SK-N-SH (cell line): ENCODE measurements at regions not wholly inside any gene's neighbourhood (a gene's known extent, or its start where the extent isn't known, plus 50 kb on each side); places are given as distances from the start of the nearest gene placed in this dataset.

Experiments
- CTCF ChIP-seq: fragments of 200-600 bp; sonication (generic); IDR thresholded peaks from 2 replicates; pipeline ENCODE4 v1.6.1; 2017; ENCODE audit warnings: antibody characterized with exemption, mild to moderate bottlenecking, moderate library complexity
- EP300 ChIP-seq, 2 experiments: IDR thresholded peaks; 2 replicates each; pipeline versions ENCODE4 v1.4.0 to v1.6.1; 2012; ENCODE audit warnings: borderline replicate concordance in 1 of 2, low read depth in 1 of 2, low read length in 1 of 2
- POLR2AphosphoS5 ChIP-seq: IDR thresholded peaks from 2 replicates; pipeline ENCODE4 v1.6.1; 2012; ENCODE audit warnings: low read depth, low read length
- REST ChIP-seq: IDR thresholded peaks from 2 replicates; pipeline ENCODE4 v1.6.1; 2012; ENCODE audit warnings: mild to moderate bottlenecking, low read depth, low read length, moderate library complexity

GRCh38 chr1:196030455-196030854 lies 577.8 kb downstream of the KCNT2 start:
- TF ChIP-seq CTCF, result no peak
- TF ChIP-seq REST, result no peak
- no peak for TF ChIP-seq EP300 (IDR thresholded peaks at IDR 0.05; ENCODE audit: borderline replicate concordance in 1 of 2, low read depth in 1 of 2, low read length in 1 of 2)
- TF ChIP-seq POLR2AphosphoS5, result no peak
